ENCODE measurements at regions not wholly inside any gene's neighbourhood (a gene's known extent, or its start where the extent isn't known, plus 50 kb on each side); places are given as distances from the start of the nearest gene placed in this dataset.

DNA sequence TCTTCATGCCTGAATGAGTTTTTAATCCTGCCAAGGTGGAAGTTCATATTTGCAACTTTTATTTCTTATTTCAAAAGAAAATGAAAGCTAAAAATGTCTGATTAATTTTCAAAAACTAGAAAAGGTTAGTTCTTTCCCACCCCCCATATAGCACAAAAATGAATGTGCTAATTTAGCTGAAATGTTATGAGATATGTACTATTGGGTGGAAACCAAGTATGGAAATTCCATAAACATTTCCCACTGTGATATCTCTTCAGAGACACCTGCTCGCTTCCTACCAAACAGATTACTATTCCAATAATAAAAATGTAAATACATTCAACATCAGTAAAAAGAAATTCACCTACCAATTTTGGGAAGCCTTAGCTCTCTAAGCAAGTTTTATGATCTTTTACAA lies 678.6 kb upstream of the ID4 start (continued):
- TF ChIP-seq SIN3A (conservative IDR thresholded peaks at IDR 0.05 in 1 of 2, IDR thresholded peaks at IDR 0.05 in 1 of 2; ENCODE audit: low read depth in 1 of 2, low read length in 2 of 2): no peak
- no peak for TF ChIP-seq CHD1 (IDR thresholded peaks at IDR 0.05; ENCODE audit: low read depth, low read length)

Measured in H1 (cell line).